HepG2 (cell line): ENCODE measurements at regions not wholly inside any gene's neighbourhood (a gene's known extent, or its start where the extent isn't known, plus 50 kb on each side); places are given as distances from the start of the nearest gene placed in this dataset.

ENCODE experiments used
- ATAC-seq: fragments of 200-7000 bp; cut with Tn5 transposase; 3 replicates; pipeline ENCODE4 v1.9.1; 2020; ENCODE audit warnings: mild to moderate bottlenecking, moderate library complexity
- BruUV-seq: library from RNA; stranded (reverse); fragments of 400-500 nt; replicated peaks from 2 replicates; lab custom pipeline; 2021; lab: Mats Ljungman, UMichigan
- CTCF ChIA-PET: fragments of 300-600 bp; formaldehyde crosslinking; extraction: SDS; loops from one replicate; lab custom pipeline; 2021; ENCODE audit warnings: low total read pairs, inconsistent platforms, low intra/inter-chr PET ratio; lab: Yijun Ruan, JAX
- POLR2A ChIA-PET: fragments of 350-600 bp; sonication (Branson Sonifier 250); formaldehyde crosslinking; loops from one replicate; lab custom pipeline; 2020; ENCODE audit warnings: antibody characterized with exemption, inconsistent platforms; lab: Yijun Ruan, JAX
- DNase-seq: peaks from one replicate; pipeline ENCODE4 v3.0.0-alpha.2; 2015; ENCODE audit warnings: low spot score
- FAIRE-seq: peaks from 3 replicates; lab custom pipeline; 2011; peaks lifted over from hg19 to GRCh38; lab: Jason Lieb, UNC
- H2AFZ ChIP-seq: one replicate; pipeline ENCODE4 v1.6.1; 2011; ENCODE audit warnings: low read length, inconsistent platforms
- H3K27ac ChIP-seq: fragments of 300-600 bp; 3 replicates; pipeline ENCODE4 v1.8.0; 2011; ENCODE audit warnings: mixed run types, mild to moderate bottlenecking, mixed read lengths, low read length, inconsistent platforms; ENCODE audit not compliant: insufficient read depth; ENCODE audit errors: extremely low read length
- H3K27me3 ChIP-seq, 2 experiments: fragments of 200-600 bp in 1 of 2; 2 replicates in 1 of 2; 3 replicates in 1 of 2; pipeline versions ENCODE4 v1.6.0 to v1.8.0; 2011; ENCODE audit warnings: low read length in 2 of 2, mild to moderate bottlenecking in 2 of 2, moderate library complexity in 2 of 2, inconsistent platforms in 1 of 2; ENCODE audit not compliant: insufficient read depth in 2 of 2, control insufficient read depth in 1 of 2
- H3K36me3 ChIP-seq, 2 experiments: fragments of 200-600 bp in 1 of 2; replicated peaks in 1 of 2; 2 replicates in 1 of 2; 3 replicates in 1 of 2; pipeline versions ENCODE4 v1.5.1 to v1.8.0; 2011; ENCODE audit warnings: low read length in 2 of 2, inconsistent platforms in 1 of 2; ENCODE audit not compliant: insufficient read depth in 2 of 2, control insufficient read depth in 1 of 2
- H3K4me1 ChIP-seq: 2 replicates; pipeline ENCODE4 v1.5.1; 2012; ENCODE audit warnings: low read length, inconsistent platforms; ENCODE audit not compliant: insufficient read depth
- H3K4me2 ChIP-seq: 2 replicates; pipeline ENCODE4 v1.6.0; 2011; ENCODE audit warnings: low read depth, low read length, inconsistent platforms
- H3K4me3 ChIP-seq, 3 experiments: fragments of 200-600 bp in 1 of 3; sonication (generic), shearing (Covaris generic) in 1 of 3; replicated peaks in 1 of 3; 2 replicates each; pipeline ENCODE4 v1.5.1; 2011 to 2016; ENCODE audit warnings: low read length in 3 of 3, inconsistent platforms in 2 of 3, low read depth in 2 of 3, mild to moderate bottlenecking in 2 of 3, control low read depth in 1 of 3, mixed read lengths in 1 of 3; ENCODE audit not compliant: insufficient read depth in 1 of 3
- H3K79me2 ChIP-seq: one replicate; pipeline ENCODE4 v1.6.1; 2011; ENCODE audit warnings: low read length, inconsistent platforms; ENCODE audit not compliant: insufficient read depth
- H3K9ac ChIP-seq: 2 replicates; pipeline ENCODE4 v1.6.0; 2011; ENCODE audit warnings: mild to moderate bottlenecking, low read depth, low read length, inconsistent platforms; ENCODE audit not compliant: insufficient read depth
- H3K9me3 ChIP-seq: 2 replicates; pipeline ENCODE4 v1.5.1; 2012; ENCODE audit warnings: mild to moderate bottlenecking, low read length
- H4K20me1 ChIP-seq: 2 replicates; pipeline ENCODE4 v1.6.0; 2011; ENCODE audit warnings: inconsistent platforms, mild to moderate bottlenecking, low read length, moderate library complexity; ENCODE audit not compliant: insufficient read depth
- CBX2 ChIP-seq, 2 experiments: fragments of 200-600 bp in 1 of 2; sonication (generic); formaldehyde crosslinking in 1 of 2; IDR thresholded peaks; 2 replicates each; pipeline versions ENCODE4 v1.7.0 to v1.8.1; 2018 to 2022; ENCODE audit warnings: low read depth in 2 of 2, low read length in 1 of 2, mild to moderate bottlenecking in 1 of 2, missing genetic modification reagents in 1 of 2
- MXD4 ChIP-seq: IDR thresholded peaks from 2 replicates; pipeline ENCODE4 v1.6.1; 2016; ENCODE audit warnings: mild to moderate bottlenecking, missing biosample characterization, missing genetic modification reagents
- NCOA1 ChIP-seq: sonication (generic); formaldehyde crosslinking; IDR thresholded peaks from 2 replicates; pipeline ENCODE4 v1.9.0; 2021; ENCODE audit warnings: missing genetic modification reagents
- NONO ChIP-seq, 2 experiments: fragments of 450-650 bp in 1 of 2; sonication (generic) in 1 of 2; formaldehyde crosslinking in 1 of 2; IDR thresholded peaks in 1 of 2; conservative IDR thresholded peaks in 1 of 2; 2 replicates each; pipeline versions ENCODE4 v1.6.1 to v1.8.0; 2017 to 2022; ENCODE audit warnings: mild to moderate bottlenecking in 1 of 2, missing genetic modification reagents in 1 of 2, moderate library complexity in 1 of 2
- PHF8 ChIP-seq: sonication (generic); formaldehyde crosslinking; IDR thresholded peaks from 2 replicates; pipeline ENCODE4 v1.5.0; 2020; ENCODE audit warnings: missing genetic modification reagents
- REXO4 ChIP-seq: sonication (generic); formaldehyde crosslinking; IDR thresholded peaks from 2 replicates; pipeline ENCODE4 v1.8.0; 2022; ENCODE audit warnings: missing genetic modification reagents, mild to moderate bottlenecking, borderline replicate concordance
- XRCC5 ChIP-seq: fragments of 200-400 bp; formaldehyde crosslinking; optimal IDR thresholded peaks from 2 replicates; pipeline ENCODE3; 2017; ENCODE audit warnings: mild to moderate bottlenecking, low read length
- ZNF337 ChIP-seq: sonication (generic); formaldehyde crosslinking; IDR thresholded peaks from 2 replicates; pipeline ENCODE4 v1.5.1; 2020; ENCODE audit warnings: missing genetic modification reagents, low read depth, mild to moderate bottlenecking, borderline replicate concordance
- WGBS: methylation state at CpG from one replicate; pipeline ENCODE4 v1.1.6; 2017; ENCODE audit warnings: low lambda C conversion rate; 5-methylcytosine and 5-hydroxymethylcytosine counted together
- in situ Hi-C: cut with HindIII; loops from 2 replicates; pipeline ENCODE4 v1.10.0; 2017; ENCODE audit warnings: low pct_unique_long_range_greater_than_20kb; ENCODE audit not compliant: extremely low pct_ligation_motif_present
- intact Hi-C: fragments of 100-400 bp; cut with micrococcal nuclease; formaldehyde crosslinking; loops from one replicate; pipeline ENCODE4 v1.10.0; 2022; ENCODE audit not compliant: unreplicated experiment
- TF ChIP-seq, protein P1 (sequence below): sonication (generic); IDR thresholded peaks from 2 replicates; pipeline ENCODE4 v1.6.1; 2016; ENCODE audit warnings: low read depth, borderline replicate concordance
- TF ChIP-seq, protein P2 (sequence below): sonication (generic); formaldehyde crosslinking; IDR thresholded peaks from 2 replicates; pipeline ENCODE4 v1.5.1; 2020; ENCODE audit warnings: mild to moderate bottlenecking, moderate library complexity, missing genetic modification reagents
- TF ChIP-seq, protein P3 (sequence below): sonication (generic); formaldehyde crosslinking; IDR thresholded peaks from 2 replicates; pipeline ENCODE4 v1.8.0; 2022; ENCODE audit warnings: mild to moderate bottlenecking, missing genetic modification reagents; ENCODE audit not compliant: insufficient replicate concordance
- TF ChIP-seq, protein P4 (sequence below): sonication (generic); formaldehyde crosslinking; IDR thresholded peaks from 2 replicates; pipeline ENCODE4 v1.5.0; 2020; ENCODE audit warnings: missing genetic modification reagents
- TF ChIP-seq, protein P5 (sequence below): sonication (generic); formaldehyde crosslinking; IDR thresholded peaks from 2 replicates; pipeline ENCODE4 v1.4.0; 2020; ENCODE audit warnings: missing genetic modification reagents

DNA sequence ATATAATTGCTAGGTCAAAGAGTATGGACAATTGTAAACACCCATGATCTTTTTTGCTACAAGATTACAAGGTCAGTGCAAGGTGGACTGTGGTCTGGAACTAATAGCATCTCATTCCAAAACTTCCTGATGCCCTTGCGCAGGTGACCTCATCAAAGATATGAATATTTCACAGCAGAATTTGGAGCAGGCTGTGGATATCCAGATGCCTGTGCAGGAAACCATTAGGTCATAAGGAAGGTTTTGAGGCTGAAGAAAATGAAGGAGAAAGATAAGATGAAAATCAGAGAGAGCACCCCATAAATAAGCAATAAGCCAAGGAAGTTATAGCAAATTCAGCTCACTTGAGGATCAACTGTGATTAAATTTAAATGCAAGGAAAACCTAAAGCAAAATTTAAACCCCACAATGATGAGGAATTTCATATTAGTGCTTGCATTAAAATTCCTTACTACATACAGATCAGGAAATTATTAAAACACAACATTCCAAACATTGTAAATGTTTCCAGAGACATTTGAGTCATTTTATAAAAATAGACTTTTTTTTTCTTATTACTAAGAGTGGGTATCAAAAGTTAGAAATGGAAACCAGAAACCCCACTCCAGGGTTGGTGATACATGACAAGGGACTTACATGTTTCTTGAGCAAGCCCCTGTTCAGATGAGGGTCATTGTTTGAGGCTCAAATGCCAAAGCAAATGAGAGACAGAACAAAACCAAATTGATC lies 100.7 kb upstream of the FAM9C start:
- FAIRE-seq: no peak
- H3K9me3 ChIP-seq: peaks cover 12% of the 10 kb centered on the region; the same call in 1 of the 2 replicates
- DNase-seq: no peak
- no peaks in the 10 kb centered on the region for H3K36me3 ChIP-seq
- ChIA-PET POLR2A (no interaction called here), CTCF (no interaction called here)
- no peak overlapping the region for H2AFZ ChIP-seq
- no peak overlapping the region for H3K4me3 ChIP-seq
- no peaks in the 10 kb centered on the region for H3K27me3 ChIP-seq
- no peak for ATAC-seq
- no peaks in the 10 kb centered on the region for H3K79me2 ChIP-seq
- in situ Hi-C loops (no loop called here), intact Hi-C loops (no loop called here)
- no TSS peak for BruUV-seq
- no peak overlapping the region for H3K27ac ChIP-seq
- H3K4me1 ChIP-seq: no peaks in the 10 kb centered on the region
- no peak overlapping the region for H3K9ac ChIP-seq
- no peak overlapping the region for H3K4me2 ChIP-seq
- 83% methylated on average over 1 of the region's 1 CpG for WGBS
- no peaks in the 10 kb centered on the region for H4K20me1 ChIP-seq
- TF ChIP-seq REXO4 (CRISPR knock-in tag) (no peak), XRCC5 (no peak), NCOA1 (CRISPR knock-in tag) (no peak), NONO (IDR thresholded peaks at IDR 0.05) (no peak), NONO (CRISPR knock-in tag; conservative IDR thresholded peaks at IDR 0.05) (no peak), PHF8 (CRISPR knock-in tag) (no peak), MXD4 (CRISPR knock-in tag) (no peak), CBX2 (IDR thresholded peaks at IDR 0.05; ENCODE audit: low read depth, low read length) (no peak), CBX2 (CRISPR knock-in tag; IDR thresholded peaks at IDR 0.05; ENCODE audit: low read depth) (no peak), ZNF337 (CRISPR knock-in tag) (no peak)
- TF ChIP-seq, protein P1, sequence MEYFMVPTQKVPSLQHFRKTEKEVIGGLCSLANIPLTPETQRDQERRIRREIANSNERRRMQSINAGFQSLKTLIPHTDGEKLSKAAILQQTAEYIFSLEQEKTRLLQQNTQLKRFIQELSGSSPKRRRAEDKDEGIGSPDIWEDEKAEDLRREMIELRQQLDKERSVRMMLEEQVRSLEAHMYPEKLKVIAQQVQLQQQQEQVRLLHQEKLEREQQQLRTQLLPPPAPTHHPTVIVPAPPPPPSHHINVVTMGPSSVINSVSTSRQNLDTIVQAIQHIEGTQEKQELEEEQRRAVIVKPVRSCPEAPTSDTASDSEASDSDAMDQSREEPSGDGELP: no peak
- TF ChIP-seq, protein P2, sequence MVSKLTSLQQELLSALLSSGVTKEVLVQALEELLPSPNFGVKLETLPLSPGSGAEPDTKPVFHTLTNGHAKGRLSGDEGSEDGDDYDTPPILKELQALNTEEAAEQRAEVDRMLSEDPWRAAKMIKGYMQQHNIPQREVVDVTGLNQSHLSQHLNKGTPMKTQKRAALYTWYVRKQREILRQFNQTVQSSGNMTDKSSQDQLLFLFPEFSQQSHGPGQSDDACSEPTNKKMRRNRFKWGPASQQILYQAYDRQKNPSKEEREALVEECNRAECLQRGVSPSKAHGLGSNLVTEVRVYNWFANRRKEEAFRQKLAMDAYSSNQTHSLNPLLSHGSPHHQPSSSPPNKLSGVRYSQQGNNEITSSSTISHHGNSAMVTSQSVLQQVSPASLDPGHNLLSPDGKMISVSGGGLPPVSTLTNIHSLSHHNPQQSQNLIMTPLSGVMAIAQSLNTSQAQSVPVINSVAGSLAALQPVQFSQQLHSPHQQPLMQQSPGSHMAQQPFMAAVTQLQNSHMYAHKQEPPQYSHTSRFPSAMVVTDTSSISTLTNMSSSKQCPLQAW (CRISPR knock-in tag): no peak
- TF ChIP-seq, protein P3, sequence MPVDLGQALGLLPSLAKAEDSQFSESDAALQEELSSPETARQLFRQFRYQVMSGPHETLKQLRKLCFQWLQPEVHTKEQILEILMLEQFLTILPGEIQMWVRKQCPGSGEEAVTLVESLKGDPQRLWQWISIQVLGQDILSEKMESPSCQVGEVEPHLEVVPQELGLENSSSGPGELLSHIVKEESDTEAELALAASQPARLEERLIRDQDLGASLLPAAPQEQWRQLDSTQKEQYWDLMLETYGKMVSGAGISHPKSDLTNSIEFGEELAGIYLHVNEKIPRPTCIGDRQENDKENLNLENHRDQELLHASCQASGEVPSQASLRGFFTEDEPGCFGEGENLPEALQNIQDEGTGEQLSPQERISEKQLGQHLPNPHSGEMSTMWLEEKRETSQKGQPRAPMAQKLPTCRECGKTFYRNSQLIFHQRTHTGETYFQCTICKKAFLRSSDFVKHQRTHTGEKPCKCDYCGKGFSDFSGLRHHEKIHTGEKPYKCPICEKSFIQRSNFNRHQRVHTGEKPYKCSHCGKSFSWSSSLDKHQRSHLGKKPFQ (CRISPR knock-in tag): no peak
- TF ChIP-seq, protein P4, sequence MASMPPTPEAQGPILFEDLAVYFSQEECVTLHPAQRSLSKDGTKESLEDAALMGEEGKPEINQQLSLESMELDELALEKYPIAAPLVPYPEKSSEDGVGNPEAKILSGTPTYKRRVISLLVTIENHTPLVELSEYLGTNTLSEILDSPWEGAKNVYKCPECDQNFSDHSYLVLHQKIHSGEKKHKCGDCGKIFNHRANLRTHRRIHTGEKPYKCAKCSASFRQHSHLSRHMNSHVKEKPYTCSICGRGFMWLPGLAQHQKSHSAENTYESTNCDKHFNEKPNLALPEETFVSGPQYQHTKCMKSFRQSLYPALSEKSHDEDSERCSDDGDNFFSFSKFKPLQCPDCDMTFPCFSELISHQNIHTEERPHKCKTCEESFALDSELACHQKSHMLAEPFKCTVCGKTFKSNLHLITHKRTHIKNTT (CRISPR knock-in tag): no peak
- TF ChIP-seq, protein P5, sequence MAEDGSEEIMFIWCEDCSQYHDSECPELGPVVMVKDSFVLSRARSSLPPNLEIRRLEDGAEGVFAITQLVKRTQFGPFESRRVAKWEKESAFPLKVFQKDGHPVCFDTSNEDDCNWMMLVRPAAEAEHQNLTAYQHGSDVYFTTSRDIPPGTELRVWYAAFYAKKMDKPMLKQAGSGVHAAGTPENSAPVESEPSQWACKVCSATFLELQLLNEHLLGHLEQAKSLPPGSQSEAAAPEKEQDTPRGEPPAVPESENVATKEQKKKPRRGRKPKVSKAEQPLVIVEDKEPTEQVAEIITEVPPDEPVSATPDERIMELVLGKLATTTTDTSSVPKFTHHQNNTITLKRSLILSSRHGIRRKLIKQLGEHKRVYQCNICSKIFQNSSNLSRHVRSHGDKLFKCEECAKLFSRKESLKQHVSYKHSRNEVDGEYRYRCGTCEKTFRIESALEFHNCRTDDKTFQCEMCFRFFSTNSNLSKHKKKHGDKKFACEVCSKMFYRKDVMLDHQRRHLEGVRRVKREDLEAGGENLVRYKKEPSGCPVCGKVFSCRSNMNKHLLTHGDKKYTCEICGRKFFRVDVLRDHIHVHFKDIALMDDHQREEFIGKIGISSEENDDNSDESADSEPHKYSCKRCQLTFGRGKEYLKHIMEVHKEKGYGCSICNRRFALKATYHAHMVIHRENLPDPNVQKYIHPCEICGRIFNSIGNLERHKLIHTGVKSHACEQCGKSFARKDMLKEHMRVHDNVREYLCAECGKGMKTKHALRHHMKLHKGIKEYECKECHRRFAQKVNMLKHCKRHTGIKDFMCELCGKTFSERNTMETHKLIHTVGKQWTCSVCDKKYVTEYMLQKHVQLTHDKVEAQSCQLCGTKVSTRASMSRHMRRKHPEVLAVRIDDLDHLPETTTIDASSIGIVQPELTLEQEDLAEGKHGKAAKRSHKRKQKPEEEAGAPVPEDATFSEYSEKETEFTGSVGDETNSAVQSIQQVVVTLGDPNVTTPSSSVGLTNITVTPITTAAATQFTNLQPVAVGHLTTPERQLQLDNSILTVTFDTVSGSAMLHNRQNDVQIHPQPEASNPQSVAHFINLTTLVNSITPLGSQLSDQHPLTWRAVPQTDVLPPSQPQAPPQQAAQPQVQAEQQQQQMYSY (CRISPR knock-in tag): no peak
